ENCODE measurements at regions not wholly inside any gene's neighbourhood (a gene's known extent, or its start where the extent isn't known, plus 50 kb on each side); places are given as distances from the start of the nearest gene placed in this dataset.

DNA sequence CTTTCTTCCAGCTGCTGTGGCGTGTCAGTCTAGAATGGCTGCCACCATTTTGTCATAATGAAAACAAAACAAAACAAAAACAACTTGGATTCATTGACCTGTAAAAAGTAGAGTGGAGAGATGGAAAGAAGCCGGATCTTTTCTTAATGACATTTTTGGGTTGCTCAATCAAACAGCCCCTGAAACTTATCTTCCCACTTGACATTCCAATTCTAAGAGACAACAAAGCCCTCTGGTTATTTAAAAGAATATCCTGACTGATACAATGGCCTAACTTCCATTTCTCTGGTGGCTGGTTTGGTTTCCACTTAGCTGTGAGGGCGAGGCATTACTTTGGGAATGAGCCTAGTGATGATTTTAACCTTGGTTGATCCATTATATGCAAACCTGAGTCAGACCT, 123.7 kb downstream of the AQP4 start:
- DNase-seq (ENCODE audit: low read depth) = no peak

DNA sequence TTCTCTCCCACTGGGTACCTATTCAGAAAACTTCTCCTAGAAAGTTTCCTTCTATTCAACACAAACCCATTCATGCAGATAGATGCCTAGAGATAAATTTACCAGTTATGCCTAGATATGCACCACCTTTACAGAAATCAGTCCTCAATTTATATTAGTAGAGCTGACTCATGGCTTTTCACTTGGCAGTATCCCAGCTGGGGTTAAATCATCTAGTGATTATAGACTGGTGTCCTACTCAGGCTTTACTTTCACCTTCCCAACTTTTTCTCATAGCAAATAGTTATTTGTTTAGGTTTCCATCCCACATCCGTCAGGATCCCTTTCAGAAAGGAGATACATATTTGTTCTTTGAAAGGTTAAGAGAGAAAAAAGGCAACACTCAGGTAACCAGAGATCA, 124.5 kb downstream of the AQP4 start:
- DNase-seq (ENCODE audit: low read depth) = no peak

GRCh38 chr18:26740396-26740795, 125.1 kb downstream of the AQP4 start:
- DNase-seq (ENCODE audit: low read depth) = no peak

DNA sequence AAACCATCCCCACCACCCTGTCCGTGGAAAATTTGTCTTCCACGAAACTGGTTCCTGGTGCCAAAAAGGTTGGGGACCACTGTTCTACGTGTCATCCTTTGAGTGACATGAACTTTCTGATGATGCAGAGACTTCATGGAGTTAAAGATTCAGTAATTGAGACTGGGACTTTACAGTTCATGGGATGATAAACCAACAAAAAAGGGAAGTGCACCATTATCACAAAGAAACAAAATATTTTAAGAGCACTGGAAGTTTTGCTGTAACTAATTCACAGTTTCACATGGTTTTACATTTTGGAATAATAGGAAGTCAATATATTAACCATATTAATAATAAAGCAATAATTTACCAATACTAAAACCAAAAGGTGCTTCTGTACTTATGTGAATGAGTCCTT, 126.8 kb downstream of the AQP4 start:
- DNase-seq (ENCODE audit: low read depth) = no peak

DNA sequence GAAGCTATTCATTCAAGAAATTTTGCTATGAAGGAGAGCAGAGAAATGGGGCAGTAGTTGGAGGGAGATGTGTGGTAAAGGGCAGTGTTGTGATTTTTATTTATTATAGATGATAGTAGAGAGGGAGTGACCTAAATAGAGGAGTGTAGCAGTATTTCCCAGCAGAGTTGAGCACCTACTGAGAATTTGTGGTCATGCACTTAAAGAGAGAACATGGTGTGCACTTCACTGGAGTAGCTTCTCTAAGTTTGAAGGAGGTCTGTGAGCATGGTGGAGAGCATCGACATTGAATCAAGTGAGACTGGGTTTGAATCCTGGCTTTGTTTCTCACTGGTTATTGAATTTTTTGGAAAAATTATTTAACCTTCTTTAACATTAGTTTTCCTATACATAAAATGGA, 129.2 kb downstream of the AQP4 start:
- DNase-seq (ENCODE audit: low read depth) = no peak

DNA sequence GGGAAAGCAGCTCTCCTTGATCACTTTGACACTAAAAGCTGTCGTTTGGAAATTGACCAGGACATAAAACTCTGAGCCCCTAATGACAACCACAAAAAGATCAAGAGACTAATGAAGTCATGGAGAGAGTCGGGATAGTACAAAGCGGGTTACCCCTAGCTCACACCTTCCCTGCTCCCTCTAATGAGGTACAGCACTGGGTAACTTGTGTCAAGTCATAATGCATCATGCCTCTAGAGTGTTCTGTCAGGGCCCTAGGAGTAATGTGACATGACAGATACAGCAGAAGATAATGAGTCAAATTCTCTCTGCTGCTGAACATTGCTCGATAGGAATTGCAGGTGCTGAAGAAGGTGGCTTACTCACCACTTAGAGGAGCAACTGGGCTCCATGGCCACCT, 130.7 kb downstream of the AQP4 start:
- DNase-seq (ENCODE audit: low read depth) = no peak

- DNase-seq (ENCODE audit: low read depth) = no peak
Measured at GRCh38 chr18:26729449-26729848, 136.1 kb downstream of the AQP4 start.

DNA sequence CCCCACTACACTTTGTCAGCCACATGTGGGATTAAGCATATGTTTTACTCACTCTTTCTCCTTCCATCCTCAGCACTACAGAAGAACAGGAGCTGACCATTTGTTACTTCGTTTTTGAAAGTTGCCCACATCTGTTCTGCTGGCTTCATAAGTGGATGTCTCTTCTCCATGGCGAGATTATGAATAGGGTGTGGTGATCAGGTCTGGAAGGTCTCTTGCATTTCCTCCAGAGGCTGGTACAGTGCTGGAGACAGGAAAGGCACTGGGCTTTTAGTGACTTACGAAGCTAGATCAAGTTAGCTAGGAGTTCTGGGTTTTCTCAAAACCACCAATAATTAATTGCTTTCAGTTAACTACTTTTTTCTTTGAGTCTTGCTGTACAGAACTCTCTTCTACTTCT, 136.5 kb downstream of the AQP4 start:
- DNase-seq (ENCODE audit: low read depth) = no peak

DNA sequence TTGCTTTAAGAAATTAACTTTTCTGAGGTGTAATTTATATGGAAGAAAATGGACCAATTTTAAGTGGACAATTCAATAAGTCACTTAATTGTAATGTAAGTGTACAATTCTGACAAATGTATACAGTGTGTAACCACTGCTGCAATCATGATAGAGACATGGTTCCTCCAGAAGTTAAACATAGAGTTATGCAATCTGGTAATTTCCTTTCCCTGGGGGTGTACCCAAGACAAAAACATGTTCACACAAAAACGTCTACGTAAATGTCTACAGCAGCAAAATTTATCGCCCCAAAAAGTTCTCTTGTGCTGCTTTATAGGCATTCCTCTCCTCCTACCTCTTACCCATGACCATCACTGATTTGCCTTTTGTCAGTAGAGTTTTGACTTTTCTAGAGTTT, 141.5 kb downstream of the AQP4 start:
- no peak for DNase-seq (ENCODE audit: low read depth)

GRCh38 chr18:26722565-26722931, 143.0 kb downstream of the AQP4 start:
- DNase-seq (ENCODE audit: low read depth) = no peak

- no peak for DNase-seq (ENCODE audit: low read depth)
Measured at GRCh38 chr18:26721854-26722564, 143.5 kb downstream of the AQP4 start.

DNA sequence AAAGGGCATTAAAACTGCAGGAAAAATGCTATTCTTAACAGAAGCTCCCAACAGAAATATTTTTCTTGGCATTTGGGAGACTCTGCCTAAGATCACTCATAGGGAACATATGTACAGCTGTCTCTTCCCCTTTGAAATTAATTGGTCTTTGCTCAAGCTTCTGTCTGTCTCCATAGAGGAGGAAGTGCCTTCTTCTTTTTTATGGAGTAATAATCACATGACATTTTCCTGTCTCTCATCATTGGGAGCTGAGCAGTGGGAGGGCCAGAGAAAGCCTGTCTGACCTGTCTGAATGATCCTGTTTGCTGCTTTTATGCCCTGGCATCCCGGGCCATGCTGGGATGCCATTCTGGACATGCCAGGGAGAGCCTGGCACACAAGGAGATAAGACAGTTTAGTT, 145.6 kb downstream of the AQP4 start:
- no peak for DNase-seq (ENCODE audit: low read depth)

GRCh38 chr18:26717123-26717719, 148.3 kb downstream of the AQP4 start:
- no peak for DNase-seq (ENCODE audit: low read depth)

- no peak for DNase-seq (ENCODE audit: low read depth)
Measured at GRCh38 chr18:26714739-26715138, 150.8 kb downstream of the AQP4 start.

GRCh38 chr18:26711756-26712155, 153.8 kb downstream of the AQP4 start:
- no peak for DNase-seq (ENCODE audit: low read depth)

DNA sequence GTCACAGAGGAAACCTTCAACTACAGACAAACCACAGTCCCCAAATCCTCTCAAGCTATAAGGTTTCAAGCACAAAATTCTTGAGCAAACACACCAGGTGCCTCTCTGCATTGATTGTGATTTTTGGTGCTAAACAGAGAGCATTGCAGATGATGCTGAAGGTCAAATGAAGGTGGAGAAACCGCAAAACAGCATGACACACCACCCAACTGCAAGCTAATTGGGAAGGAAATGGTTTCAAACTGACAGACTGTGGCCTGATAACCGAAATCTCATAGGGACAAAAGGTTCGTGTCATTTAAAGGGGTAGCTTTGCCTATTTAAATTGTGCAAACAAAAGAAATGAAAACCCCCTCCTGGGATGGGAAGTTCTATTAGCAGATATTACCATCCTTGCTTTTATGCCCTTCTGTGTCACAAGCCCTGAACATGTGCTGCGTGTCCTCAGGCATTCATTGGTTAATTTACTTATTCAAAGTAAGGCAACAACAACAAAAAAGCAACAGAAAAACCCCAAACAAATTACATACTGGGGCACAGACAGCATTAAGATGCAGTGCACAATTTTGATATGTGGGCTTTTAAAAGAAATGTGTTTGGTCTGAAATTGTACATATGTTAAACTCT, 154.9 kb downstream of the AQP4 start:
- no peak for DNase-seq (ENCODE audit: low read depth)

DNA sequence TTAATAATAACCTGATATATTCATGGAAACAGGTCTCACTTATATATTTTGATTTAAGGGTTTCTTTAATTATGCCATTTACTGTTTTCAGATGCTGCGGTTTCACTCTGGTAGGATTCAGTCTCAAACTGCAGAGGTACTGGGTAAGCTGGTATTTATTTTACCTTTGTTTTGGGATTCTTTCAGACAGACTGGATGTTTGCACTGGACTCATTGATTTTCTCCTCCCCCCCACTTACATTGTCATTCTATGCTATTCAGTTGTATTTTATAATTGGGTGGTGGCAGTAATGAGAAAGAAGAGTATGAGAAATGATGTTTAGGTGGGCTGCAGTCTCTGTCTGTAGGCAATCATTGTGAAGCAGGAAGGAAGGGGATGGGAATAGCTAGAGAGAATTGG, 155.6 kb downstream of the AQP4 start:
- no peak for DNase-seq (ENCODE audit: low read depth)

GRCh38 chr18:26708806-26709716, 156.4 kb downstream of the AQP4 start:
- DNase-seq (ENCODE audit: low read depth) = no peak

- no peak for DNase-seq (ENCODE audit: low read depth)
Measured at GRCh38 chr18:26706911-26707351, 158.6 kb downstream of the AQP4 start.

- no peak for DNase-seq (ENCODE audit: low read depth)
Measured at GRCh38 chr18:26705757-26706156, 157.4 kb upstream of the KCTD1 start.

GRCh38 chr18:26703170-26703930, 155.0 kb upstream of the KCTD1 start:
- DNase-seq (ENCODE audit: low read depth) = no peak

DNA sequence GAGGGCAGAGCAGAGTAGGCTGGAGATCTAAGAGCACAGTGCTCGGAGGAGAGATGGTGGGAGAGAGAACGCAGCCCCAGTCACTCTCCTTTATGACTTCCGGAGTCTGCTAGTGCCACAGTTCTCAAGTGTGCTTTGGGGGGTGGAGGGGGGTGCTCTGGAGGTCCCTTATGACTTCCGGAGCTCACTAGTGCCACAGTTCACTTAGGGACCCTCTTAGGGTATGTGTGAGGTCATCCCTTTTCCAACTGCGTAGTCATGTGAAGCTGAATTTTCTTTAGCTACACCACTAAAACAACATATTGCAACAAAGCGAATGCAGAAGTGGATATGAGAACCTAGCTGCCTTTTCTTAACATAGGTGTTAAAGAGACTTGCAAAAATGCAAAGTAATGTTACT, 153.7 kb upstream of the KCTD1 start:
- DNase-seq (ENCODE audit: low read depth) = no peak
